Breast epithelium (tissue), 4 donors: ENCODE measurements at regions not wholly inside any gene's neighbourhood (a gene's known extent, or its start where the extent isn't known, plus 50 kb on each side); places are given as distances from the start of the nearest gene placed in this dataset.

Experiments used
- DNase-seq, 2 donors: peaks; one replicate each; pipeline ENCODE4 v3.0.0-alpha.2; 2019; ENCODE audit warnings: low spot score in 2 of 2
- H3K27ac ChIP-seq, 2 donors: fragments of 200-600 bp; sonication (generic) in 1 of 2; one replicate each; pipeline ENCODE4 v1.5.1; 2016 to 2019; ENCODE audit warnings: mild to moderate bottlenecking in 1 of 2
- H3K27me3 ChIP-seq, 2 donors: fragments of 200-600 bp; sonication (generic) in 1 of 2; one replicate each; pipeline versions ENCODE4 v1.5.1 to v1.6.0; 2017 to 2019; ENCODE audit warnings: control low read depth in 1 of 2, mild to moderate bottlenecking in 1 of 2
- H3K36me3 ChIP-seq: fragments of 200-600 bp; one replicate; pipeline ENCODE4 v1.5.1; 2019
- H3K4me1 ChIP-seq, 2 donors: fragments of 200-600 bp; sonication (generic); one replicate each; pipeline ENCODE4 v1.5.1; 2016 to 2019; ENCODE audit warnings: control low read depth in 1 of 2
- H3K4me3 ChIP-seq, 3 donors: fragments of 200-600 bp; sonication (generic); 1 replicate in 2 of 3; 2 replicates in 1 of 3; pipeline ENCODE4 v1.5.1; 2016 to 2019; ENCODE audit warnings: mild to moderate bottlenecking in 3 of 3, moderate library complexity in 2 of 3
- H3K9me3 ChIP-seq, 2 donors: fragments of 200-600 bp; sonication (generic) in 1 of 2; one replicate each; pipeline ENCODE4 v1.5.1; 2016 to 2019; ENCODE audit warnings: control low read depth in 1 of 2
- POLR2A ChIP-seq: fragments of 450-650 bp; IDR thresholded peaks from one replicate; pipeline ENCODE4 v1.6.1; 2016; ENCODE audit warnings: antibody characterized with exemption, mild to moderate bottlenecking, moderate library complexity
- POLR2AphosphoS5 ChIP-seq, 3 donors: sonication (generic); formaldehyde crosslinking; IDR thresholded peaks; one replicate each; pipeline ENCODE4 v1.6.1; 2017; ENCODE audit warnings: antibody characterized with exemption in 3 of 3
- intact Hi-C: fragments of 100-400 bp; cut with DNase I; formaldehyde crosslinking; loops from one replicate; pipeline ENCODE4 v1.15.1; 2023; ENCODE audit warnings: low total_unique reads
- TF ChIP-seq, protein P1 (sequence below), 3 donors: fragments of 450-650 bp; IDR thresholded peaks; one replicate each; pipeline ENCODE4 v1.5.1; 2016 to 2017; ENCODE audit warnings: antibody characterized with exemption in 3 of 3, mild to moderate bottlenecking in 3 of 3, moderate library complexity in 3 of 3

DNA sequence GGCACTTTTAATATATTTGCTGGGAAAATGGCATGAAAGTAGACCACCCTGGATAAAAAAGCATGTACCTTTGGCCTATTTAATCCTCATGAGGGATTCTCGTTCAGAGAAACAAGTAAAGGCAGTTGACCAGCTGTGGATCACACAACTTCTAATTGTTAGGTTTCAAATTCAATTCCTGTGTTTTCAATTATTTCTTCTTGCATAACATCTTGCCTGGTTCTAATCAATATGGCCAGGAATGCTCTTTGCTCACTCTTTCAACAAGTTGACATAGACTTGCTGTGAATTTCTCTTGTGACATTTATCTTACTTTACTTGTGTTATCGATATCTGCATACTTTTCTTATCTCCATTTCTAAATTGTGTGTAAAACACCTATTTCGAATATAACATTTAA lies 211.8 kb downstream of the SLC7A11 start:
- intact Hi-C loops: no loop called here
- no peak for TF ChIP-seq POLR2AphosphoS5 (IDR thresholded peaks at IDR 0.05)
- no peak for TF ChIP-seq POLR2A
- TF ChIP-seq, protein P1, sequence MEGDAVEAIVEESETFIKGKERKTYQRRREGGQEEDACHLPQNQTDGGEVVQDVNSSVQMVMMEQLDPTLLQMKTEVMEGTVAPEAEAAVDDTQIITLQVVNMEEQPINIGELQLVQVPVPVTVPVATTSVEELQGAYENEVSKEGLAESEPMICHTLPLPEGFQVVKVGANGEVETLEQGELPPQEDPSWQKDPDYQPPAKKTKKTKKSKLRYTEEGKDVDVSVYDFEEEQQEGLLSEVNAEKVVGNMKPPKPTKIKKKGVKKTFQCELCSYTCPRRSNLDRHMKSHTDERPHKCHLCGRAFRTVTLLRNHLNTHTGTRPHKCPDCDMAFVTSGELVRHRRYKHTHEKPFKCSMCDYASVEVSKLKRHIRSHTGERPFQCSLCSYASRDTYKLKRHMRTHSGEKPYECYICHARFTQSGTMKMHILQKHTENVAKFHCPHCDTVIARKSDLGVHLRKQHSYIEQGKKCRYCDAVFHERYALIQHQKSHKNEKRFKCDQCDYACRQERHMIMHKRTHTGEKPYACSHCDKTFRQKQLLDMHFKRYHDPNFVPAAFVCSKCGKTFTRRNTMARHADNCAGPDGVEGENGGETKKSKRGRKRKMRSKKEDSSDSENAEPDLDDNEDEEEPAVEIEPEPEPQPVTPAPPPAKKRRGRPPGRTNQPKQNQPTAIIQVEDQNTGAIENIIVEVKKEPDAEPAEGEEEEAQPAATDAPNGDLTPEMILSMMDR (IDR thresholded peaks at IDR 0.05): no peak
- Histone ChIP-seq H3K9me3 (no peaks in the 10 kb centered on the region), H3K4me1 (no peaks in the 10 kb centered on the region), H3K27ac (no peak overlapping the region), H3K36me3 (no peaks in the 10 kb centered on the region), H3K27me3 (no peaks in the 10 kb centered on the region), H3K4me3 (no peak overlapping the region)
- no peak for DNase-seq

- no peak overlapping the region for H3K4me3 ChIP-seq
- H3K9me3 ChIP-seq: no peaks in the 10 kb centered on the region
- no peaks in the 10 kb centered on the region for H3K36me3 ChIP-seq
- H3K27me3 ChIP-seq: no peaks in the 10 kb centered on the region
- TF ChIP-seq POLR2A: no peak
- TF ChIP-seq, protein P1 (IDR thresholded peaks at IDR 0.05): no peak
- no peak for TF ChIP-seq POLR2AphosphoS5 (IDR thresholded peaks at IDR 0.05)
- DNase-seq: no peak
- H3K4me1 ChIP-seq: no peaks in the 10 kb centered on the region
- intact Hi-C loops: no loop called here
- H3K27ac ChIP-seq: no peak overlapping the region
Observed at GRCh38 chr4:138028923-138029322, 213.2 kb downstream of the SLC7A11 start.

- Histone ChIP-seq H3K4me1 (no peaks in the 10 kb centered on the region), H3K36me3 (no peaks in the 10 kb centered on the region), H3K27ac (no peak overlapping the region), H3K27me3 (no peaks in the 10 kb centered on the region), H3K4me3 (no peak overlapping the region), H3K9me3 (peaks cover 0 to 9% of the 10 kb centered on the region in 2 donors)
- intact Hi-C loops: no loop called here
- DNase-seq: no peak
- TF ChIP-seq POLR2A (no peak), POLR2AphosphoS5 (IDR thresholded peaks at IDR 0.05) (no peak)
- TF ChIP-seq, protein P1 (IDR thresholded peaks at IDR 0.05): no peak
Observed at GRCh38 chr4:138021139-138021830, 220.9 kb downstream of the SLC7A11 start.

- Histone ChIP-seq H3K4me3 (no peak overlapping the region), H3K9me3 (peaks cover 0 to 9% of the 10 kb centered on the region in 2 donors), H3K27ac (no peak overlapping the region), H3K36me3 (no peaks in the 10 kb centered on the region), H3K4me1 (no peaks in the 10 kb centered on the region), H3K27me3 (no peaks in the 10 kb centered on the region)
- intact Hi-C loops: no loop called here
- TF ChIP-seq POLR2A: no peak
- no peak for TF ChIP-seq POLR2AphosphoS5 (IDR thresholded peaks at IDR 0.05)
- TF ChIP-seq, protein P1 (IDR thresholded peaks at IDR 0.05): no peak
- no peak for DNase-seq
Observed at GRCh38 chr4:138014590-138015288, 227.4 kb downstream of the SLC7A11 start.

DNA sequence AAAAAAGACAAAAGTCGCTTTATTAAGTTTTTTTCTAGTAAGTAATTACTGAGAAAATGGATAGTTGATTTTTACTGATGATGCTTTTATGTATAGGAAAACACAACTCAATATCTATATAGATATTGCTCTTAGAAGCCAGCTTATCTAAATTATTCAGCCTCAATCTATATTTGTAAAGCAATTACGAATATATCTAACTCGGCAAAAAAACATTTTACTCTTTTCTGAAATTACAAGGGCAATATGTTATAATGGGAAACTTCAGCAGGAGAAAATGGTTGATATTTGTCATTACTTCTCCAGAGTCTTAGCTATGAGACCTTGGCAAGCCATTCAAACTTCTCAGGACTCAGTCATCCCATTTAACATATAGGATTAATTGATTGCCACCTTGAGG lies 228.5 kb downstream of the SLC7A11 start:
- Histone ChIP-seq H3K4me1 (no peaks in the 10 kb centered on the region), H3K27ac (no peak overlapping the region), H3K9me3 (peaks cover 0 to 6% of the 10 kb centered on the region in 2 donors), H3K27me3 (no peaks in the 10 kb centered on the region), H3K4me3 (no peak overlapping the region), H3K36me3 (no peaks in the 10 kb centered on the region)
- intact Hi-C loops: no loop called here
- DNase-seq: no peak
- no peak for TF ChIP-seq POLR2A
- TF ChIP-seq POLR2AphosphoS5 (IDR thresholded peaks at IDR 0.05): no peak
- TF ChIP-seq, protein P1 (IDR thresholded peaks at IDR 0.05): no peak
